Cardiac muscle cell (in vitro differentiated cells and primary cell): ENCODE measurements at regions not wholly inside any gene's neighbourhood (a gene's known extent, or its start where the extent isn't known, plus 50 kb on each side); places are given as distances from the start of the nearest gene placed in this dataset.
A peak's percentile ranks its signal among the peaks of the same experiment; 100 is the strongest.

Experiments used
- DNase-seq, 2 donors: peaks; one replicate each; pipeline versions ENCODE4 v3.0.0 to v3.0.0-alpha.2; 2010 to 2017; ENCODE audit warnings: low read depth in 1 of 2, low spot score in 1 of 2
- H3K27ac ChIP-seq: fragments of 200-600 bp; sonication (generic); 2 replicates; pipeline ENCODE4 v1.5.1; 2016
- H3K27me3 ChIP-seq: fragments of 200-600 bp; sonication (generic); 2 replicates; pipeline ENCODE4 v1.6.0; 2016; ENCODE audit warnings: control low read depth
- H3K36me3 ChIP-seq: fragments of 200-600 bp; sonication (generic); 2 replicates; pipeline ENCODE4 v1.5.1; 2016; ENCODE audit warnings: control low read depth
- H3K4me1 ChIP-seq: fragments of 200-600 bp; sonication (generic); 2 replicates; pipeline ENCODE4 v1.8.1; 2017; ENCODE audit warnings: low read depth, mild to moderate bottlenecking, mixed run types
- H3K4me3 ChIP-seq: fragments of 200-600 bp; sonication (generic); 2 replicates; pipeline ENCODE4 v1.5.1; 2016; ENCODE audit warnings: mild to moderate bottlenecking
- H3K9me3 ChIP-seq: fragments of 200-600 bp; sonication (generic); 2 replicates; pipeline ENCODE4 v1.5.1; 2017; ENCODE audit warnings: low read depth, mild to moderate bottlenecking, control low read depth
- CTCF ChIP-seq: IDR thresholded peaks from 2 replicates; pipeline ENCODE4 v1.5.1; 2012; ENCODE audit warnings: low read depth, mild to moderate bottlenecking, low read length

- no peak for DNase-seq
- Histone ChIP-seq H3K36me3 (no peaks in the 10 kb centered on the region), H3K4me3 (no peak overlapping the region), H3K27ac (no peak overlapping the region), H3K4me1 (no peaks in the 10 kb centered on the region), H3K9me3 (no peaks in the 10 kb centered on the region), H3K27me3 (no peaks in the 10 kb centered on the region)
- no peak for TF ChIP-seq CTCF
Observed at GRCh38 chr4:120291541-120291940, 224.9 kb upstream of the MAD2L1 start.

DNA sequence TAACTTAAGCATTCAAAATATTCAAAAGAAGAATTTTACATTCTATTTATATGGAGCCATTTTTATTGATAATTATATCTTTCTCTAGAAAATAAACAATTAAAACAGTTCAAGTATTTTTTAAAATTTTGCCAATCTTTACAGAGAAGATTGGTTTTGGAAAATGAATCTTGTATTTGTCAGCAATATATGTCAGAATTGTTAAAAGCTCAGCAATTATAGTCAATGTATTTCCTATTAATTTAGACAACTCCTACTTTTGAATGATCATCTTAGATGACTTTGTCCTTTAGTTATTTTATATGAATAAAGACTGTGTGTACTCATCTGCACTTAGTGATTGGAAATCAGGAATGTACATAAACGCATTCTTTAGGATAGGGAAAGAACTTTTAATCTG is 223.9 kb upstream of the MAD2L1 start:
- no peaks in the 10 kb centered on the region for H3K36me3 ChIP-seq
- H3K9me3 ChIP-seq: no peaks in the 10 kb centered on the region
- no peak for TF ChIP-seq CTCF
- no peaks in the 10 kb centered on the region for H3K4me1 ChIP-seq
- H3K4me3 ChIP-seq: no peak overlapping the region
- DNase-seq: no peak
- no peaks in the 10 kb centered on the region for H3K27me3 ChIP-seq
- H3K27ac ChIP-seq: no peak overlapping the region

GRCh38 chr4:120286813-120287212 is 220.2 kb upstream of the MAD2L1 start:
- no peak for TF ChIP-seq CTCF
- Histone ChIP-seq H3K27ac (no peak overlapping the region), H3K9me3 (no peaks in the 10 kb centered on the region), H3K27me3 (no peaks in the 10 kb centered on the region), H3K4me3 (no peak overlapping the region), H3K4me1 (no peaks in the 10 kb centered on the region), H3K36me3 (no peaks in the 10 kb centered on the region)
- DNase-seq: peak in 1 of 2 donors; percentile 3

DNA sequence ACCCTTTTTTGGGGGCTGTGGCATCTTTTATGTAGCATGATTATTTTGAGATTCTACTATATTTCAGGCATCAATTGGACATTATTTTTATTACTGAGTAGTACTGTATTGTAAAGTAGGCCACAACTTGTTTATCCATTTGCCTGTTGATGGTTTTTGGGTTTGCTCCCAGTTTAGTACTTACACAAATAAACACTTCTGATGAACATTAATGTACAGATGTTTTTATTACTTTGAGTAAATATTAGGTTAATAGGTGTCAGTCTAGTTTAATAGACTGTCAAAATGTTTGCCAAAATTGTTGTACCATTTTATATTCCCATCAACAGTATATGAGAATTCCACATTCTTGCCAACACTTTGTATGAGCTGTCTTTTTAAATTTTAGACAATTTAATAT is 214.9 kb upstream of the MAD2L1 start:
- Histone ChIP-seq H3K9me3 (no peaks in the 10 kb centered on the region), H3K27me3 (no peaks in the 10 kb centered on the region), H3K4me3 (no peak overlapping the region), H3K4me1 (no peaks in the 10 kb centered on the region), H3K36me3 (no peaks in the 10 kb centered on the region), H3K27ac (no peak overlapping the region)
- no peak for TF ChIP-seq CTCF
- DNase-seq: no peak

- no peak for TF ChIP-seq CTCF
- Histone ChIP-seq H3K4me3 (no peak overlapping the region), H3K4me1 (no peaks in the 10 kb centered on the region), H3K27ac (no peak overlapping the region), H3K36me3 (no peaks in the 10 kb centered on the region), H3K9me3 (no peaks in the 10 kb centered on the region), H3K27me3 (no peaks in the 10 kb centered on the region)
- no peak for DNase-seq
Observed at GRCh38 chr4:120277391-120277790, 210.7 kb upstream of the MAD2L1 start.

DNA sequence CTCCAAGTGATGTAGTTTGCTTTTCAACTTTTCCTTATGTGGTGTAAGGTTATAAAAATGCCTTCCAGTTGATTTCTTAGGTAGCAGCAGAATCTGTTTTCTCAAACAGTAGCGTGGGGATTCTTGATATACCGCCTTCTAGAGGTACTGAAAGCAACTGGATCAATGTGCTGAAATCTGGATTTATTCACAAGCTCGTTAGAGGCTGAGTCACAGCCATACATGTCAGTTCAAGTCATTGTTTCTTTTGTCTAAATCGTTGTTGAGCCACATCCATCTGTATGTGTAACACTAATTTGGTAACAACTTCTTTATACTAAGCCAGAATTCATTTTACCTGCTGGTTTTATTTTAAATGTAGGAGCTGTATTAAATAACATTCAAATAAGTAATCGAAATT is 200.0 kb upstream of the MAD2L1 start:
- H3K4me1 ChIP-seq: no peaks in the 10 kb centered on the region
- H3K4me3 ChIP-seq: no peak overlapping the region
- TF ChIP-seq CTCF: no peak
- no peak overlapping the region for H3K27ac ChIP-seq
- H3K27me3 ChIP-seq: no peaks in the 10 kb centered on the region
- H3K36me3 ChIP-seq: no peaks in the 10 kb centered on the region
- DNase-seq: no peak
- H3K9me3 ChIP-seq: no peaks in the 10 kb centered on the region
